ENCODE measurements at regions not wholly inside any gene's neighbourhood (a gene's known extent, or its start where the extent isn't known, plus 50 kb on each side); places are given as distances from the start of the nearest gene placed in this dataset.

DNA sequence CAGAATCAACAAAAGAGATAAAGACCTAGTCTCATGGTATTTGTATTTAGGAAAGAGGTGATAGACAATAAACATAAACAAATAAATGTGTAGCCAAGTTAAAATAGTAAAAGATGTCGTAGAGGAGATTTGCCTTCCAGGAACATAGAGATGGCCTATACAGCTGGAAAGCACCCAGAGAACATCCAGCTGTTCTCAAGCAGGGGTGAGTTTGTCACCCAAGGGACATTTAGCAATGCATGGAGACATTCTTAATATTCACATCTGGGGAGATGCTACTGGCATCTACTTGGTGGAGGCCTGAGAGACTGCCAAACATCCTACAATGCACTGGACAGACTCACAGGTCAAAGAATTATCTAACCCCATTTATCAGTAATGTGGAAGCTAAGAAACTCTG is 88.3 kb downstream of the C11orf87 start:
- TF ChIP-seq CTCF (IDR thresholded peaks at IDR 0.05; ENCODE audit: extremely low read depth, missing control alignments) = no peak
- no peak for DNase-seq (ENCODE audit: low spot score)

DNA sequence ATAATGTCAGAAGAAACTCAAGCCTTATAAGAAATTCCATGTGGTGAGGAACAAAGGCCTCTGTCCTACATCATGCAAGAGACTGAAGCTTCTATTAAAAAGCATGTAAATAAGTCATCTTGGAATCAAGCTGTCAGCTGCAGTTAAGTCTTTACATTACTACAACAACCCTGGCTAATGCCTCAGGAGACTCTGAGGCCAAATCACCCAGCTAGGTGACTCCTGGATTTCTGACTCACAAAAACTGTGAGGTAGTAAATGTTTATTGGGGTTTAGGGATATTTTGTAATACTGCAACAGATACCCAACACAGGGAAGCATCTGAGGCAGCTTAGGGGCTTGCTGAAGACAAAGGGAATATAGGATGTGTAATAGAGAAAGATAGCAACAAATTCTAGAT is 89.6 kb downstream of the C11orf87 start:
- no peak for DNase-seq (ENCODE audit: low spot score)
- no peak for TF ChIP-seq CTCF (IDR thresholded peaks at IDR 0.05; ENCODE audit: extremely low read depth, missing control alignments)

- no peak for TF ChIP-seq CTCF (IDR thresholded peaks at IDR 0.05; ENCODE audit: extremely low read depth, missing control alignments)
- DNase-seq (ENCODE audit: low spot score) = no peak
These were observed 90.3 kb downstream of the C11orf87 start for GRCh38 chr11:109512249-109512648.

GRCh38 chr11:109512680-109513079 is 90.7 kb downstream of the C11orf87 start:
- peak; percentile 5 for DNase-seq (ENCODE audit: low spot score)
- no peak for TF ChIP-seq CTCF (IDR thresholded peaks at IDR 0.05; ENCODE audit: extremely low read depth, missing control alignments)

DNA sequence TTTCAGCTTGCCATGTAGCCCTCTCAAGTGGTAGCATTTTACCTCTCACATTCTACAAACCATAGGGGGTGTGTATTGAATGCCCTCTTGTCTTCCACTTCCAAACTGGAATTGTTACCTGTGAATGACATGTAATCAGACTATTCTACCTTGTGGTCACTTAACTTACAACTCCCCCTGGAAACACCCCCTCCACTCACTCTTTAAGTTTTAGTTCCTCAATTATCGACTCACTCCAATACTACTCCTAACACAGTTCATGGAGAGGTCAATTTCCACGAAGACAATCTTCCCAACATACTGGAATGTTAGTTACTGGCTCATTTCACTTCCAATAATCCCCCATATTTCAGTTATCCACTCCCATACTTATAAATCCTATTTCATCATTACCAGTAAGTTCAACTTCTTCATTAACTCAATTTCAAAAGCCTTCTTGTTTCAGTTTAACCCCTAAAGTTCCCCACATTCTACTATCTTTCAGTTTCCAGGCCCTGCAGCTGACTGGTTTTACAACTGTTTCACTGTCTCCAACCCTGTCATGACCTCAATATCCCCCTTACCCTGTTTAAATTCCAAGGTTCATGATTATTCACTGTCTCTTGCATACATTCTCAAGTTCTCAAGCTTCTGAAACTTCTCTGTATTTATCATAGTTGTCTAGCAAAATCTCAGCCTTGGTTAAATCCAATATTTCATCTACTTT is 92.5 kb downstream of the C11orf87 start:
- no peak for TF ChIP-seq CTCF (IDR thresholded peaks at IDR 0.05; ENCODE audit: extremely low read depth, missing control alignments)
- no peak for DNase-seq (ENCODE audit: low spot score)

- TF ChIP-seq CTCF (IDR thresholded peaks at IDR 0.05; ENCODE audit: extremely low read depth, missing control alignments) = no peak
- no peak for DNase-seq (ENCODE audit: low spot score)
These were observed 97.3 kb downstream of the C11orf87 start for GRCh38 chr11:109519253-109519652.

- DNase-seq (ENCODE audit: low spot score) = no peak
- no peak for TF ChIP-seq CTCF (IDR thresholded peaks at IDR 0.05; ENCODE audit: extremely low read depth, missing control alignments)
These were observed 99.6 kb downstream of the C11orf87 start for GRCh38 chr11:109521571-109522086.

Measured in GM20000 (cell line).